Sigmoid colon (tissue), 6 donors: ENCODE measurements at regions not wholly inside any gene's neighbourhood (a gene's known extent, or its start where the extent isn't known, plus 50 kb on each side); places are given as distances from the start of the nearest gene placed in this dataset.

ENCODE experiments used
- DNase-seq: peaks from one replicate; pipeline ENCODE4 v3.0.0-alpha.2; 2019
- H3K27ac ChIP-seq, 4 donors: fragments of 200-600 bp; sonication (generic); one replicate each; pipeline ENCODE4 v1.5.1; 2016 to 2019; ENCODE audit warnings: mild to moderate bottlenecking in 1 of 4
- H3K27me3 ChIP-seq, 3 donors: fragments of 200-600 bp; sonication (generic); one replicate each; pipeline ENCODE4 v1.5.1; 2019; ENCODE audit warnings: mild to moderate bottlenecking in 1 of 3
- H3K36me3 ChIP-seq, 4 donors: fragments of 200-600 bp; sonication (generic); one replicate each; pipeline ENCODE4 v1.5.1; 2016 to 2019
- H3K4me1 ChIP-seq, 4 donors: fragments of 200-600 bp; sonication (generic); one replicate each; pipeline ENCODE4 v1.5.1; 2017 to 2019
- H3K4me3 ChIP-seq, 4 donors: fragments of 200-600 bp; sonication (generic); one replicate each; pipeline ENCODE4 v1.5.1; 2017 to 2019; ENCODE audit warnings: mild to moderate bottlenecking in 2 of 4, moderate library complexity in 1 of 4
- H3K9me3 ChIP-seq, 4 donors: fragments of 200-600 bp in 3 of 4; sonication (generic) in 3 of 4; one replicate each; pipeline versions ENCODE4 v1.5.1 to v1.6.1; 2013 to 2019
- CTCF ChIP-seq, 4 experiments: fragments of 450-650 bp in 3 of 4; fragments of 200-600 bp in 1 of 4; IDR thresholded peaks; one replicate each; pipeline ENCODE4 v1.5.1; 2016 to 2019; ENCODE audit warnings: antibody characterized with exemption in 4 of 4, mild to moderate bottlenecking in 3 of 4, moderate library complexity in 2 of 4
- EP300 ChIP-seq, 4 donors: sonication (generic); formaldehyde crosslinking; IDR thresholded peaks; one replicate each; pipeline ENCODE4 v1.6.1; 2017; ENCODE audit warnings: antibody characterized with exemption in 4 of 4
- POLR2A ChIP-seq, 2 donors: fragments of 450-650 bp; IDR thresholded peaks; one replicate each; pipeline ENCODE4 v1.6.1; 2016; ENCODE audit warnings: antibody characterized with exemption in 2 of 2, mild to moderate bottlenecking in 2 of 2, moderate library complexity in 2 of 2
- POLR2AphosphoS5 ChIP-seq, 4 donors: sonication (generic); formaldehyde crosslinking; IDR thresholded peaks; one replicate each; pipeline ENCODE4 v1.6.1; 2017; ENCODE audit warnings: antibody characterized with exemption in 4 of 4
- WGBS, 2 donors: extraction: QIAGEN DNeasy Blood & Tissue Kit; methylation state at CpG; one replicate each; pipeline ENCODE4 v1.1.7; 2013; 5-methylcytosine and 5-hydroxymethylcytosine counted together
- intact Hi-C: fragments of 100-400 bp; cut with DNase I; formaldehyde crosslinking; loops from one replicate; pipeline ENCODE4 v1.15.1; 2023
- donor health status: healthy with polysubstance abuse.
- donor health status: healthy.

GRCh38 chr15:97045666-97046421, 715.3 kb downstream of the NR2F2 start:
- 60 to 62% methylated on average over 4 of the region's 4 CpGs for WGBS, 2 donors
- no peak overlapping the region for H3K27ac ChIP-seq
- TF ChIP-seq POLR2AphosphoS5 (IDR thresholded peaks at IDR 0.05) (no peak), EP300 (IDR thresholded peaks at IDR 0.05) (no peak), POLR2A (IDR thresholded peaks at IDR 0.05) (no peak), CTCF (IDR thresholded peaks at IDR 0.05) (no peak)
- no peaks in the 10 kb centered on the region for H3K9me3 ChIP-seq
- no peaks in the 10 kb centered on the region for H3K4me1 ChIP-seq
- no peaks in the 10 kb centered on the region for H3K27me3 ChIP-seq
- intact Hi-C loops = no loop called here
- H3K36me3 ChIP-seq = no peaks in the 10 kb centered on the region
- no peak for DNase-seq
- H3K4me3 ChIP-seq = no peak overlapping the region

- 79 to 81% methylated on average over 3 of the region's 3 CpGs for WGBS, 2 donors
- no peaks in the 10 kb centered on the region for H3K9me3 ChIP-seq
- no peak for DNase-seq
Observed at GRCh38 chr15:97052513-97052912, 722.0 kb downstream of the NR2F2 start.

GRCh38 chr15:97053635-97054034, 723.1 kb downstream of the NR2F2 start:
- intact Hi-C loops = no loop called here
- no peaks in the 10 kb centered on the region for H3K9me3 ChIP-seq

More at GRCh38 chr15:97052513-97052912, 722.0 kb downstream of the NR2F2 start:
- TF ChIP-seq POLR2AphosphoS5 (IDR thresholded peaks at IDR 0.05) = no peak
- no peak for TF ChIP-seq POLR2A (IDR thresholded peaks at IDR 0.05)
- TF ChIP-seq EP300 (IDR thresholded peaks at IDR 0.05) = no peak
- no peak for TF ChIP-seq CTCF (IDR thresholded peaks at IDR 0.05)
- no peaks in the 10 kb centered on the region for H3K36me3 ChIP-seq
- no peaks in the 10 kb centered on the region for H3K4me1 ChIP-seq
- intact Hi-C loops = no loop called here
- no peak overlapping the region for H3K4me3 ChIP-seq
- H3K27me3 ChIP-seq = no peaks in the 10 kb centered on the region
- H3K27ac ChIP-seq = no peak overlapping the region

GRCh38 chr15:97057503-97057902, 727.0 kb downstream of the NR2F2 start:
- DNase-seq = no peak
- Histone ChIP-seq H3K9me3 (no peaks in the 10 kb centered on the region), H3K4me3 (no peak overlapping the region), H3K36me3 (no peaks in the 10 kb centered on the region), H3K27me3 (no peaks in the 10 kb centered on the region), H3K4me1 (no peaks in the 10 kb centered on the region), H3K27ac (no peak overlapping the region)
- intact Hi-C loops = no loop called here
- WGBS, 2 donors = 90% methylated on average over 6 of the region's 6 CpGs
- TF ChIP-seq POLR2A (IDR thresholded peaks at IDR 0.05) = no peak
- TF ChIP-seq CTCF (IDR thresholded peaks at IDR 0.05) = no peak
- no peak for TF ChIP-seq POLR2AphosphoS5 (IDR thresholded peaks at IDR 0.05)
- no peak for TF ChIP-seq EP300 (IDR thresholded peaks at IDR 0.05)

More at GRCh38 chr15:97053635-97054034, 723.1 kb downstream of the NR2F2 start:
- no peak for TF ChIP-seq CTCF (IDR thresholded peaks at IDR 0.05)
- no peak for TF ChIP-seq POLR2A (IDR thresholded peaks at IDR 0.05)
- no peak for TF ChIP-seq EP300 (IDR thresholded peaks at IDR 0.05)
- no peak for TF ChIP-seq POLR2AphosphoS5 (IDR thresholded peaks at IDR 0.05)
- H3K36me3 ChIP-seq = no peaks in the 10 kb centered on the region
- 37 to 47% methylated on average over 2 of the region's 2 CpGs for WGBS, 2 donors
- no peaks in the 10 kb centered on the region for H3K27me3 ChIP-seq
- no peak for DNase-seq
- no peaks in the 10 kb centered on the region for H3K4me1 ChIP-seq
- no peak overlapping the region for H3K4me3 ChIP-seq
- no peak overlapping the region for H3K27ac ChIP-seq

GRCh38 chr15:97059281-97059680, 728.8 kb downstream of the NR2F2 start:
- H3K4me3 ChIP-seq = no peak overlapping the region
- WGBS, 2 donors = 80 to 85% methylated on average over 5 of the region's 5 CpGs
- intact Hi-C loops = no loop called here
- H3K36me3 ChIP-seq = no peaks in the 10 kb centered on the region
- H3K9me3 ChIP-seq = peaks cover 0 to 4% (median 0%) of the 10 kb centered on the region in 4 donors
- no peaks in the 10 kb centered on the region for H3K4me1 ChIP-seq
- TF ChIP-seq POLR2A (IDR thresholded peaks at IDR 0.05) = no peak
- TF ChIP-seq CTCF (IDR thresholded peaks at IDR 0.05) = no peak
- TF ChIP-seq EP300 (IDR thresholded peaks at IDR 0.05) = no peak
- no peak for TF ChIP-seq POLR2AphosphoS5 (IDR thresholded peaks at IDR 0.05)
- H3K27me3 ChIP-seq = no peaks in the 10 kb centered on the region
- DNase-seq = no peak
- H3K27ac ChIP-seq = no peak overlapping the region
